ENCODE measurements at regions not wholly inside any gene's neighbourhood (a gene's known extent, or its start where the extent isn't known, plus 50 kb on each side); places are given as distances from the start of the nearest gene placed in this dataset.

- Histone ChIP-seq H2AFZ (ENCODE audit: low read depth, low read length, poor library complexity, severe bottlenecking) (no peak overlapping the region), H3K9me3 (ENCODE audit: control insufficient read depth in 1 of 2, insufficient read depth in 1 of 2, low read depth in 1 of 2, low read length in 2 of 2) (peaks cover 0 to 3% of the 10 kb centered on the region in 2 experiments; a peak in 1 of 4 replicates), H3K27ac (ENCODE audit: low read depth, low read length) (no peak overlapping the region), H3K4me2 (ENCODE audit: low read length) (no peak overlapping the region), H3K27me3 (ENCODE audit: insufficient read depth, low read length) (no peaks in the 10 kb centered on the region), H4K20me1 (ENCODE audit: insufficient read depth) (no peaks in the 10 kb centered on the region), H3K9ac (ENCODE audit: low read length) (no peak overlapping the region), H3K9me2 (ENCODE audit: insufficient read depth) (no peaks in the 10 kb centered on the region), H3K79me2 (ENCODE audit: insufficient read depth, low read length) (no peaks in the 10 kb centered on the region), H3K36me3 (ENCODE audit: control insufficient read depth in 1 of 2, insufficient read depth in 2 of 2, low read length in 2 of 2) (no peaks in the 10 kb centered on the region), H3K4me3 (replicated peaks in 1 of 2; ENCODE audit: low read depth in 1 of 2, low read length in 2 of 2) (no peak overlapping the region), H3K4me1 (ENCODE audit: control insufficient read depth in 1 of 2, insufficient read depth in 2 of 2, low read length in 2 of 2) (no peaks in the 10 kb centered on the region)
- TF ChIP-seq YY1 (IDR thresholded peaks at IDR 0.05; ENCODE audit: extremely low read depth, insufficient replicate concordance, low read depth, low read length) (no peak), CEBPB (IDR thresholded peaks at IDR 0.05; ENCODE audit: low read depth) (no peak), SP1 (IDR thresholded peaks at IDR 0.05; ENCODE audit: low read depth) (no peak), EZH2phosphoT487 (IDR thresholded peaks at IDR 0.05; ENCODE audit: borderline replicate concordance) (no peak), ZFX (IDR thresholded peaks at IDR 0.05) (no peak), EZH2 (IDR thresholded peaks at IDR 0.05) (no peak)
- DNase-seq (ENCODE audit: low read depth, low spot score) (no peak), ATAC-seq (no peak)
- CTCF ChIA-PET: no interaction called here
- RAD21 ChIA-PET (ENCODE audit: low non-redundant PET in 1 of 2, low total read pairs in 2 of 2, uncharacterized antibody in 2 of 2, unreplicated experiment in 2 of 2): no interaction called here
- POLR2A ChIA-PET: no interaction called here
- intact Hi-C loops (cut with micrococcal nuclease): no loop called here
- no TSS peak for BruUV-seq (replicated peaks)
These were observed 270.2 kb downstream of the TMEM114 start for GRCh38 chr16:8320131-8320530.

- RAD21 ChIA-PET (ENCODE audit: low non-redundant PET in 1 of 2, low total read pairs in 2 of 2, uncharacterized antibody in 2 of 2, unreplicated experiment in 2 of 2): no interaction called here
- no peak overlapping the region for H2AFZ ChIP-seq (ENCODE audit: low read depth, low read length, poor library complexity, severe bottlenecking)
- DNase-seq (ENCODE audit: low read depth, low spot score) (no peak), ATAC-seq (no peak)
- peaks cover 0 to 10% of the 10 kb centered on the region in 2 experiments; a peak in 1 of 4 replicates for H3K9me3 ChIP-seq (ENCODE audit: control insufficient read depth in 1 of 2, insufficient read depth in 1 of 2, low read depth in 1 of 2, low read length in 2 of 2)
- POLR2A ChIA-PET: no interaction called here
- no peaks in the 10 kb centered on the region for H4K20me1 ChIP-seq (ENCODE audit: insufficient read depth)
- H3K27me3 ChIP-seq (ENCODE audit: insufficient read depth, low read length): no peaks in the 10 kb centered on the region
- H3K36me3 ChIP-seq (ENCODE audit: control insufficient read depth in 1 of 2, insufficient read depth in 2 of 2, low read length in 2 of 2): no peaks in the 10 kb centered on the region
- intact Hi-C loops (cut with micrococcal nuclease): no loop called here
- no peaks in the 10 kb centered on the region for H3K4me1 ChIP-seq (ENCODE audit: control insufficient read depth in 1 of 2, insufficient read depth in 2 of 2, low read length in 2 of 2)
- CTCF ChIA-PET: no interaction called here
- H3K79me2 ChIP-seq (ENCODE audit: insufficient read depth, low read length): no peaks in the 10 kb centered on the region
- H3K9ac ChIP-seq (ENCODE audit: low read length): no peak overlapping the region
- H3K4me2 ChIP-seq (ENCODE audit: low read length): no peak overlapping the region
- no peak overlapping the region for H3K27ac ChIP-seq (ENCODE audit: low read depth, low read length)
- H3K9me2 ChIP-seq (ENCODE audit: insufficient read depth): no peaks in the 10 kb centered on the region
- no TSS peak for BruUV-seq (replicated peaks)
- no peak overlapping the region for H3K4me3 ChIP-seq (replicated peaks in 1 of 2; ENCODE audit: low read depth in 1 of 2, low read length in 2 of 2)
- TF ChIP-seq TCF7L2 (IDR thresholded peaks at IDR 0.05; ENCODE audit: borderline replicate concordance, extremely low read depth, insufficient read depth, insufficient read length) (no peak), POLR2A (IDR thresholded peaks at IDR 0.05; ENCODE audit: borderline replicate concordance, extremely low read depth, insufficient read depth, insufficient read length) (no peak), ATF3 (IDR thresholded peaks at IDR 0.05) (no peak), MAX (IDR thresholded peaks at IDR 0.05) (no peak), RAD21 (IDR thresholded peaks at IDR 0.05; ENCODE audit: low read depth) (no peak), REST (IDR thresholded peaks at IDR 0.05; ENCODE audit: low read depth) (no peak), ELF1 (IDR thresholded peaks at IDR 0.05; ENCODE audit: borderline replicate concordance, low read depth) (no peak), ZFX (IDR thresholded peaks at IDR 0.05) (no peak), ZBTB33 (IDR thresholded peaks at IDR 0.05; ENCODE audit: extremely low read depth, insufficient replicate concordance, low read length) (no peak), SP1 (IDR thresholded peaks at IDR 0.05; ENCODE audit: low read depth) (no peak), SIN3A (IDR thresholded peaks at IDR 0.05; ENCODE audit: low read depth) (no peak), EGR1 (IDR thresholded peaks at IDR 0.05; ENCODE audit: low read depth) (no peak), SRF (IDR thresholded peaks at IDR 0.05; ENCODE audit: low read depth) (no peak), FOSL1 (IDR thresholded peaks at IDR 0.05; ENCODE audit: low read depth) (no peak)
These were observed 279.5 kb downstream of the TMEM114 start for GRCh38 chr16:8310816-8311215.

Measured in HCT116 (cell line).